Hematopoietic multipotent progenitor cell treated with erythropoietin and hydrocortisone succinate and interleukin-3 and kit ligand, for 4 days (in vitro differentiated cells): ENCODE measurements at regions not wholly inside any gene's neighbourhood (a gene's known extent, or its start where the extent isn't known, plus 50 kb on each side); places are given as distances from the start of the nearest gene placed in this dataset.
"Not testable (repeated sequence)": the region's sequence is repeated elsewhere in the genome, so short reads cannot be mapped to it uniquely, and the experiment has no call there.

Source experiments
- DNase-seq: peaks from one replicate; pipeline ENCODE4 v3.0.0-alpha.2; 2015

- no peak for DNase-seq
These were observed 75.2 kb upstream of the CD28 start for GRCh38 chr2:203631068-203631757.

GRCh38 chr2:203636588-203637470 lies 69.6 kb upstream of the CD28 start:
- peak; percentile 50 for DNase-seq

GRCh38 chr2:203637471-203638167 lies 68.8 kb upstream of the CD28 start:
- peak; percentile 35 for DNase-seq

GRCh38 chr2:203641865-203642264 lies 64.6 kb upstream of the CD28 start:
- DNase-seq: not testable (repeated sequence)

- DNase-seq: not testable (repeated sequence)
These were observed 63.6 kb upstream of the CD28 start for GRCh38 chr2:203642841-203643240.

- DNase-seq: no peak
These were observed 60.6 kb upstream of the CD28 start for GRCh38 chr2:203645831-203646230.

GRCh38 chr2:203646266-203646864 lies 60.1 kb upstream of the CD28 start:
- no peak for DNase-seq

- DNase-seq: no peak
These were observed 59.5 kb upstream of the CD28 start for GRCh38 chr2:203646961-203647360.

- no peak for DNase-seq
These were observed 58.9 kb upstream of the CD28 start for GRCh38 chr2:203647579-203647978.

GRCh38 chr2:203648273-203648672 lies 58.2 kb upstream of the CD28 start:
- no peak for DNase-seq

- no peak for DNase-seq
These were observed 57.1 kb upstream of the CD28 start for GRCh38 chr2:203649176-203649814.

GRCh38 chr2:203650860-203651613 lies 55.4 kb upstream of the CD28 start:
- DNase-seq: peak; percentile 71

GRCh38 chr2:203651621-203652020 lies 54.8 kb upstream of the CD28 start:
- DNase-seq: no peak

- no peak for DNase-seq
These were observed 51.6 kb upstream of the CD28 start for GRCh38 chr2:203654826-203655225.

- DNase-seq: peak; percentile 45
These were observed 49.7 kb upstream of the CD28 start for GRCh38 chr2:203656522-203657287.
